Astrocyte (in vitro differentiated cells and primary cell): ENCODE measurements at regions not wholly inside any gene's neighbourhood (a gene's known extent, or its start where the extent isn't known, plus 50 kb on each side); places are given as distances from the start of the nearest gene placed in this dataset.

ENCODE experiments used
- CTCF ChIP-seq: IDR thresholded peaks from 2 replicates; pipeline ENCODE4 v1.5.1; 2011; ENCODE audit warnings: low read depth, mild to moderate bottlenecking, inconsistent platforms, low read length, moderate library complexity; ENCODE audit not compliant: insufficient read depth
- EZH2 ChIP-seq: IDR thresholded peaks from 2 replicates; pipeline ENCODE4 v1.6.1; 2012; ENCODE audit warnings: mild to moderate bottlenecking, low read length, inconsistent platforms; ENCODE audit not compliant: insufficient read depth

GRCh38 chr2:22076454-22076853 lies 952.7 kb downstream of the TDRD15 start:
- TF ChIP-seq CTCF (no peak), EZH2 (no peak)
